Activated CD4-positive, alpha-beta T cell treated with anti-CD3 and anti-CD28 coated beads, Interleukin-2, amount 10 ng/mL, durations not matched to agents 7 days and 5 days (primary cell): ENCODE measurements at regions not wholly inside any gene's neighbourhood (a gene's known extent, or its start where the extent isn't known, plus 50 kb on each side); places are given as distances from the start of the nearest gene placed in this dataset.

Experiments
- CTCF ChIA-PET: fragments of 350-600 bp; sonication (Branson Sonifier 250); formaldehyde crosslinking; loops from one replicate; lab custom pipeline; 2021; ENCODE audit warnings: antibody characterized with exemption; lab: Charles Lee
- POLR2A ChIA-PET: fragments of 350-600 bp; sonication (Branson Sonifier 250); formaldehyde crosslinking; loops from one replicate; lab custom pipeline; 2021; ENCODE audit warnings: antibody characterized with exemption; lab: Charles Lee
- DNase-seq: peaks from one replicate; pipeline ENCODE4 v3.0.0-alpha.2; 2020
- H3K27ac Mint-ChIP-seq: one replicate; pipeline ENCODE4 v1.8.0; 2021; ENCODE audit warnings: mild to moderate bottlenecking, moderate library complexity, mixed read lengths
- H3K27me3 Mint-ChIP-seq: one replicate; pipeline ENCODE4 v1.8.0; 2021; ENCODE audit warnings: mixed read lengths
- H3K36me3 Mint-ChIP-seq: one replicate; pipeline ENCODE4 v1.8.0; 2021; ENCODE audit warnings: low read depth, mixed read lengths
- H3K4me1 Mint-ChIP-seq: one replicate; pipeline ENCODE4 v1.8.0; 2021; ENCODE audit warnings: mixed read lengths
- H3K4me3 Mint-ChIP-seq: one replicate; pipeline ENCODE4 v1.8.0; 2021; ENCODE audit warnings: mild to moderate bottlenecking, moderate library complexity, mixed read lengths
- H3K9me3 Mint-ChIP-seq: one replicate; pipeline ENCODE4 v1.8.0; 2021; ENCODE audit warnings: mixed read lengths

- H3K27me3 Mint-ChIP-seq = no peaks in the 10 kb centered on the region
- no peaks in the 10 kb centered on the region for H3K36me3 Mint-ChIP-seq
- no peaks in the 10 kb centered on the region for H3K9me3 Mint-ChIP-seq
- no peak overlapping the region for H3K4me3 Mint-ChIP-seq
- H3K27ac Mint-ChIP-seq = no peak overlapping the region
- ChIA-PET CTCF (no interaction called here), POLR2A (no interaction called here)
- H3K4me1 Mint-ChIP-seq = no peaks in the 10 kb centered on the region
- DNase-seq = no peak
Measured at GRCh38 chr10:128687927-128688549, 561.8 kb upstream of the MKI67 start.

GRCh38 chr10:128689667-128690066, 563.4 kb upstream of the MKI67 start:
- POLR2A ChIA-PET = no interaction called here
- DNase-seq = no peak
- Mint-ChIP-seq H3K36me3 (no peaks in the 10 kb centered on the region), H3K4me3 (no peak overlapping the region), H3K27me3 (no peaks in the 10 kb centered on the region), H3K27ac (no peak overlapping the region), H3K4me1 (no peaks in the 10 kb centered on the region), H3K9me3 (no peaks in the 10 kb centered on the region)
- CTCF ChIA-PET = no interaction called here

DNA sequence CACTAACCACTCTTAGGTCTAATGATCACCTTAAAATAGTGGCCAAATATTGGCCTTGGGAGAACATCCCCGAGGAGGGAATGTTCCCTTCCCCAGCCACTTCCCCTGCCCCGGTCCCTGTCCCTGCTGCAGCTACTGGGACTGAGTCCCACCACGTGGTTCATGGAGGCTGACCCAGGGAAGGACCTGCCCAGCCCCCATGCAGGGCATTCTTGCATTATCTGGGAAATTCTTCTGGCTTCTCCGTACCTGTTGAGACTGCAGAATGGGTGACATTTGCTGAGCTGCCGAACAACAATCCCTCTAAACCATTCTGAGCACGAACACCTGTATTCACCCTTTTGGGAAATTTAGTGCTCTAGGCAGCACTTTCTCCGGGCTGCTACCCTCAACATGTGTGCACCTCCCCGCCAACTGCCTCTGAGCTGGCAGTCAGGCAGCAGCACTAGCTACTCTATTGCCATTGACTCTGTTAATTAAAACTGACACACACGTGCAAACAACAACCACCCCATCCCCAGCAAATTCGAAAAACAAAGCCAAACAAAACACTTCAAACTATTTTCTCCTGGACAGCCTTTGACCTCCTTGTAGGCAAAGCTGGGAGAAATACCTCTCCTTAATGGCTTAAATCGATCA, 567.4 kb upstream of the MKI67 start:
- H3K27ac Mint-ChIP-seq = no peak overlapping the region
- H3K36me3 Mint-ChIP-seq = no peaks in the 10 kb centered on the region
- H3K27me3 Mint-ChIP-seq = no peaks in the 10 kb centered on the region
- no peaks in the 10 kb centered on the region for H3K4me1 Mint-ChIP-seq
- CTCF ChIA-PET = no interaction called here
- POLR2A ChIA-PET = no interaction called here
- DNase-seq = no peak
- H3K9me3 Mint-ChIP-seq = no peaks in the 10 kb centered on the region
- H3K4me3 Mint-ChIP-seq = no peak overlapping the region

GRCh38 chr10:128694168-128694850, 568.1 kb upstream of the MKI67 start:
- Mint-ChIP-seq H3K9me3 (no peaks in the 10 kb centered on the region), H3K27ac (no peak overlapping the region), H3K36me3 (no peaks in the 10 kb centered on the region), H3K4me3 (no peak overlapping the region), H3K27me3 (no peaks in the 10 kb centered on the region), H3K4me1 (no peaks in the 10 kb centered on the region)
- ChIA-PET POLR2A (no interaction called here), CTCF (no interaction called here)
- DNase-seq = no peak

DNA sequence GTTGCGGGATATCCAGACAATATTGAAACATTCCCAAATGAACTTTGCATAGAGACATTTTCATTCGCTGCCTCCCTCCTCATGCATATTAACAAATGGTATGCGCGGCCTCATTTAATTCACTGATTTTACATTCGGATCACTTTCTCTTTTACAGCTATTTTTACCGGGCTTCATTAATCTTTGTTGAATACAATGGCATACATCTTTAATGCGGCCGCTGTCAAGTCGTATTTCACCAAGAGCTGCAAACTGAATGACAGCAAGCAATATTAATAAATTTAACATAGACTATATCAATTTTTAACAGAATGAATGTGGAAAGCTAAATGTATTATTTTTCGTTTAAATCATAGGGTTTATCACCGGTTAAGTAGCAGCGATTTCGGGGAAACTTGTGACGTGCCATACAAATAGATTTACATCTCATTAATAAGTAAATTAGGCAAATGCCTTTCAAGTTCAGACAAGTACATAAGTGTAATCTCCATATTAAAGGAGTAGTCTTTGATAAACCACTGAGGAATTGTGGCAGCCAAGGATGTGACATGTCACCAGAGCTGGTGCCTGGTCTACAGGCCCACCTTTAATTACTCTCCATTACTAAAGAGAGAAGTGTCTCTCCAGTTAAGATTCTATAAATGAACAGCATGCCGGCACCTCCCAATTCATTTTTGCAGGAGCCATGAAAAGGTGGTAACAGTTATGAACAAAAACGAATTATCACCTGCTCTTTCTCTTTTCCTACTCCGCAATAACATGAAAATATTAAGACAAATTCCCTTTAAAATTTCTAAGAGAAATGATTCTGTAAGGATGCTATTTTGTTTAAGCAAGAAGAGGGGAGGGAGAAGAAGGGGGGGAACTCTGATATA, 568.9 kb upstream of the MKI67 start:
- H3K4me1 Mint-ChIP-seq = no peaks in the 10 kb centered on the region
- no peaks in the 10 kb centered on the region for H3K9me3 Mint-ChIP-seq
- CTCF ChIA-PET = no interaction called here
- no peaks in the 10 kb centered on the region for H3K36me3 Mint-ChIP-seq
- H3K27ac Mint-ChIP-seq = no peak overlapping the region
- H3K27me3 Mint-ChIP-seq = no peaks in the 10 kb centered on the region
- POLR2A ChIA-PET = no interaction called here
- H3K4me3 Mint-ChIP-seq = no peak overlapping the region
- DNase-seq = no peak

DNA sequence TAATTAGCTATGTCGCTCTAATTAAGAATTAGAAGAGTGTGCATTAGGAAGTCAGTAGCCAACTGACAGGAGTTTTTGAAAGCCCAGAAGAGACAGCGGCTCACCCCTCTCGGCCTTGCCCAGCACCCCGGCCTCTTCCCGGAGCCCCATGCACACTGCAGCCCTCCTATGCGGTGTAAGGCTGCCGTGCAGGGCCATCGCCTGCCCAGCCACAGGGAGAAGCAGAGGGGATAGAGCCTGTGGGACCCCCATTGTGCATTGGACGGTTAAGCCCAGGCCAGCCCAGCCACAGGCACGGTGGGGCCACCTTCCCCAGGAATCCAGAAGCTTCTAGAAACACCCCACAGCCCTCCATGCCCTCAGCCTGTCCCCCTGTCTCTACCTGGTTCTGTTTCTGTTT, 569.7 kb upstream of the MKI67 start:
- H3K36me3 Mint-ChIP-seq = no peaks in the 10 kb centered on the region
- no peak for DNase-seq
- H3K4me1 Mint-ChIP-seq = no peaks in the 10 kb centered on the region
- H3K4me3 Mint-ChIP-seq = no peak overlapping the region
- H3K27me3 Mint-ChIP-seq = no peaks in the 10 kb centered on the region
- ChIA-PET POLR2A (no interaction called here), CTCF (no interaction called here)
- no peak overlapping the region for H3K27ac Mint-ChIP-seq
- no peaks in the 10 kb centered on the region for H3K9me3 Mint-ChIP-seq

DNA sequence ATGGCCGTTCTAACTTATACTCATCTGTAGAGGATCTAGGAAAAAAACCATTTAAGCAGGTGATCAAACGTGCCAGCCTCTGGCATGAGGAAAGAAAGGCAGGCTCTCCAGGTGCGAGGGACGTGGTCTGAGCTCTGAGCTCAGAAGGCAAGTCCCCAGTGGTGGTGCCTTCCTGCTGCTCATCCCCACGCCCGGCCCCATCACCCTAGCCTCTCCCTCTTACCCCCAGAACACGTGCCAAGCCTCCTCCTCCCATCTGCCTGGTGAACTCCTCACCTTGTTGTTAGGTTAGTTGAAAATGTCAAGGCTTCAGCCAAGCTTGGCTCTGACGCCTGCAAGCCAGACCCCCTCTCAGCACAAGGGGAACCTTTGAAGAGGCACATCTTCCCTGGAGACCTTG, 571.2 kb upstream of the MKI67 start:
- DNase-seq = no peak
- CTCF ChIA-PET = no interaction called here
- Mint-ChIP-seq H3K4me3 (no peak overlapping the region), H3K36me3 (no peaks in the 10 kb centered on the region), H3K27me3 (no peaks in the 10 kb centered on the region), H3K9me3 (no peaks in the 10 kb centered on the region), H3K4me1 (no peaks in the 10 kb centered on the region), H3K27ac (no peak overlapping the region)
- POLR2A ChIA-PET = no interaction called here

DNA sequence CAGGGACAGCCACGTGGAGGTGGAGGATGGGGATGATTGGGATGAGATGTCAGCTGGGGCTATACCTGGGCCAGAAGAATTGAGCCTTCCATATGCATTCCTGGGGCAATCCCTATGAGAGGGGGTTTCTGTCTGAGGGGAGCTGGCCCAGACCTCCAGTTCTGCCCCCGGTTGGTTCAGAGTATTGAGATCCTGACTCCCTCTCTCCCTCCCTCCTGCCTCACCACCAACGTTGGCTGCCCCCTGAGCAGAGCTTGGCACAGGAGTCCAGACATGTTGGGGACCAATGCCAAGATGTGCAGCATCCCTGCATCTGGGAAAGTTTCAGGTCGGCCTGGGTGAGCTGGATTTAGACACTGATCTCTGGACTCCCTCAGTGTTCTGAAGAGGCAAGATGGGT, 575.2 kb upstream of the MKI67 start:
- H3K4me3 Mint-ChIP-seq = no peak overlapping the region
- H3K27ac Mint-ChIP-seq = no peak overlapping the region
- no peaks in the 10 kb centered on the region for H3K36me3 Mint-ChIP-seq
- H3K9me3 Mint-ChIP-seq = no peaks in the 10 kb centered on the region
- POLR2A ChIA-PET = no interaction called here
- CTCF ChIA-PET = no interaction called here
- H3K4me1 Mint-ChIP-seq = no peaks in the 10 kb centered on the region
- H3K27me3 Mint-ChIP-seq = peaks cover 2% of the 10 kb centered on the region
- DNase-seq = no peak

GRCh38 chr10:128701837-128702236, 575.6 kb upstream of the MKI67 start:
- Mint-ChIP-seq H3K4me1 (no peaks in the 10 kb centered on the region), H3K27me3 (peaks cover 2% of the 10 kb centered on the region), H3K4me3 (no peak overlapping the region), H3K27ac (no peak overlapping the region), H3K36me3 (no peaks in the 10 kb centered on the region), H3K9me3 (no peaks in the 10 kb centered on the region)
- CTCF ChIA-PET = no interaction called here
- DNase-seq = no peak
- POLR2A ChIA-PET = no interaction called here

- Mint-ChIP-seq H3K4me1 (no peaks in the 10 kb centered on the region), H3K9me3 (no peaks in the 10 kb centered on the region), H3K27me3 (peaks cover 7% of the 10 kb centered on the region), H3K4me3 (no peak overlapping the region), H3K36me3 (no peaks in the 10 kb centered on the region), H3K27ac (no peak overlapping the region)
- ChIA-PET POLR2A (no interaction called here), CTCF (no interaction called here)
- DNase-seq = no peak
Measured at GRCh38 chr10:128704716-128705115, 578.5 kb upstream of the MKI67 start.

DNA sequence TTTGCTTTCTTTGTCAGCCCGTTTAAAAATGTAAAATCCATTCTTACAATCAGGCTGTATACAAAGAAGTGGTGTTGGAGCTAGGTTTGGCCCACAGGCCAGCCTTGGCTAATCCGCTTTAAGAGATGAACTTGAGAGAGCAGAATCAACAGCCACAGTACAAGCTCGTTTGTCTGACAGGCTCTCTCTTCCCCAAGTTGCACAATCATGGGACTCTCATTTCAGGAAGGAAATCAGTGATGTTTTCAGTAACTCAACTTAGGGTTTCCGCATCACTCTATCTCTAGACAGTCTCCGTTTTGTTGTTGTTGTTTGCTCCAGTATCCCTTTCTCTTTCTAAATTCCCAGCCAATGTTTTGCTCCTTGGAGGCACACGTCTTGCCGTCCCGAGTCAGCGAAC, 582.0 kb upstream of the MKI67 start:
- no peak overlapping the region for H3K4me3 Mint-ChIP-seq
- POLR2A ChIA-PET = no interaction called here
- H3K4me1 Mint-ChIP-seq = no peaks in the 10 kb centered on the region
- H3K9me3 Mint-ChIP-seq = no peaks in the 10 kb centered on the region
- peaks cover 9% of the 10 kb centered on the region for H3K27me3 Mint-ChIP-seq
- H3K36me3 Mint-ChIP-seq = no peaks in the 10 kb centered on the region
- no peak for DNase-seq
- H3K27ac Mint-ChIP-seq = no peak overlapping the region
- CTCF ChIA-PET = no interaction called here

DNA sequence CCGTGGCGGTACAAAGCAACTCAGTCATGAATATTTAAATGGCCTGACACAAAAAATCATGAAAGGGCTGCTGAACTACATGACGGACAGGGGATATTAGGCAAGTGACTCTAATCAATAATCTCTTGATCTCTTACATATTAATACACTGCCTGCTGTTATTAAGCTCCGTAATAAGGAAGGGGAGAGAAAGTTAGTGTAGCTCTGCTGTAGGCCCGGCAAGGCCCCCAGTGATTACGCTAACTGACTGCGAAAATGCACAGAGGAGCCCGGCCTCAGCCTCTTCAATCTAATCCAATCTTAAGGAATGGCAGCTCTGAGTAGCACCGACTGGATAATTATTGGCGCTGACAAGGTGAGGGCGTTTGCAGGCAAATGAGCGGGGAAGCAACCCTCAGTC, 583.5 kb upstream of the MKI67 start:
- ChIA-PET CTCF (no interaction called here), POLR2A (no interaction called here)
- H3K4me1 Mint-ChIP-seq = no peaks in the 10 kb centered on the region
- no peak overlapping the region for H3K27ac Mint-ChIP-seq
- no peaks in the 10 kb centered on the region for H3K36me3 Mint-ChIP-seq
- no peak for DNase-seq
- H3K4me3 Mint-ChIP-seq = no peak overlapping the region
- H3K9me3 Mint-ChIP-seq = no peaks in the 10 kb centered on the region
- peaks cover 9% of the 10 kb centered on the region for H3K27me3 Mint-ChIP-seq
